22Rv1 (cell line): ENCODE measurements at regions not wholly inside any gene's neighbourhood (a gene's known extent, or its start where the extent isn't known, plus 50 kb on each side); places are given as distances from the start of the nearest gene placed in this dataset.

Experiments used
- CTCF ChIP-seq: fragments of 450-650 bp; IDR thresholded peaks from 2 replicates; pipeline ENCODE4 v1.5.1; 2017; ENCODE audit warnings: mild to moderate bottlenecking
- ZFX ChIP-seq: fragments of 450-650 bp; IDR thresholded peaks from 2 replicates; pipeline ENCODE4 v1.6.1; 2017; ENCODE audit warnings: antibody characterized with exemption, borderline replicate concordance

- TF ChIP-seq CTCF (no peak), ZFX (no peak)
Observed at GRCh38 chr13:73967397-73968165, 166.6 kb downstream of the KLF12 start.
